HG02759 (cell line): ENCODE measurements at regions not wholly inside any gene's neighbourhood (a gene's known extent, or its start where the extent isn't known, plus 50 kb on each side); places are given as distances from the start of the nearest gene placed in this dataset.

Source experiments
- ATAC-seq: cut with Tn5 transposase; IDR thresholded peaks from one replicate; pipeline ENCODE4 v1.9.1; 2021; ENCODE audit warnings: mild to moderate bottlenecking, moderate library complexity; ENCODE audit not compliant: unreplicated experiment

DNA sequence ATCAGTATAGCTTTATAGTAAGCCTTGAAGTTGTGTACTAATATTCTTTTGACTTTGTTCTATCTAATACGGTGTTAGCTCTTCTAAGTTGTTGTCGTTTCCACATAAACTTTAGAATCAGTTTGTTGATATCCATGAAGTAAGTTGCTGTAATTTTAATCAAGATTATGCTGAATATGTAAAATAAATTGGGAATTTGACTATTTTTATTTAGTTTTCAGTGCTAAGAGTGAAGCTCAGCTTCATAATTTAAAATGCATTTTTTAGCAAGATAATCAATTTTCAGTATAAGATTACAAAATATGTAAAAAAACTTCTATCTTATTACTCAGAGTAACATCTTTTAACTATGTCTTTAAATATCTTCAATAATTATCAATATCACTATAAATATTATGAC lies 1374.8 kb downstream of the PCDH7 start:
- no peak for ATAC-seq

DNA sequence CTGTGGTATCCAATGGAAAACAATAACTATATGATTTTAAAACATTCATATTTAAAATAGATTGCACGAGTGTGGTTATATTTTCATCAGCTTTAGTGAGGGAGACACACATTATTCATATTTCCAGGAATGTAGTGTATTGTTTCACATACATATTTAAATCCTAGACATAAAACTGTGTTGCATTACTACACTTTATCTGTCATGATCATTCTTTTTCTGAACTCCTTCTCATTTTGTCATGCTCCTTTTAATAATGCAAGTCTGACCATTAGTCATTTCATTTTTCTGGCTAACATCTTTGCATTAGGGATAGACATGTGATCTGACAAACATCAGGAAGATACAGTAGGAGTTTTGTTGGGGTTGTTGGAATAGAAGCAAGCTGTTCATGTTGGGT lies 1382.7 kb downstream of the PCDH7 start:
- no peak for ATAC-seq

DNA sequence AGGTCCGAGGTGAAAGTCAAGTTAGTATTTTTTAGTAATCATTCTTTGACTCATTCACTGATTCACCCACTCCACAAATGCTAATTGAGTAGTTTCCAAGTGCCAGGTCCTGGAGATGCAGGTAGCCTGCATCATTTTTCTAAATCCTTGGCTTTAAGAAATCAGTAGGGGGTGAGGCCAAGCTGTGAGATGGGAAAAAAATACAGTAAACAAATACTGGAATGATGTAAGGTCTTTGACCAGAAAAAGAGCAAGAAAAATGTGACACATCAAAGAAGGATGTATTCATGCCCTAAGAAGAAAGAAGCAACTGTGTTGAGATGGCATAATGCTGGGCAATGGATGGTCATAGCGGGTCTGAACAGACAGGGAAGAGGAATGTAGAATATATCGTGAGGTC lies 1386.6 kb downstream of the PCDH7 start:
- ATAC-seq, result no peak

DNA sequence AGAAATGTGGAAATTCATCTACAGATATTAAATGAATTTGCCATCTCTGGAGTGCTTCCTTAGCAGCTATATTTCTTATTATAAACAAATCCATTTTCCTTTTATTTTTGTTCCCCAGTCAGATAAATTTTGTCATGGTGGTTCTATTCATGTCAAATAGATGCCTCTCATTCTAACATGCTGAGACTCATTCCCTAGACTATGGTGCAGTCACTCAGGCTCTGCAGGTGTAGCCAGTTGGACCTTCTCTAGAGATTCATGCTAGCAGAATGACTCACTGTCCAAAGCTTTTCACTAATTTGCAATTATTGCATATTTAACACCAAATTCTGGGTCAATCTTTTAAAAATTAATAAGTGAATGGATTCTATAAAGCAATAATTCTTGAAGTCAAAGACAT lies 1392.7 kb downstream of the PCDH7 start:
- ATAC-seq, result no peak

DNA sequence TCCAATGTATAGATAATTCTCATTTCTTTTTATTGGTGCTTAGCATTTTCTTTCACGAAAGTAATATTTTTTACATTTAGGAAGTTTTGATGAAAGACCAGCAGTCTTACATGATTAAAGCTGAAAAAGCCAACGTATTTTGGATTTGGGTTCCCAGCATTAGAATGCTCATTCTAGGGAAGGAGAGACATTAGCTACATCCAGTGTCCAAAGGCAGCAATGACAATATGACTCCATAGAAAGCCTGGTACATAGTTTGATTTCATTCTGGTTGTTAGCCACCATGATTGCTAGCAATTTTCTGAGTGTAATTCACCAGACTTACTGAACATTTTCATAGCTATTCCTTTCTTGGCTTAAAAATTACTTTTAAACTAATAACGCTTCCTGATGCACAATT lies 1397.5 kb downstream of the PCDH7 start:
- ATAC-seq, result no peak

DNA sequence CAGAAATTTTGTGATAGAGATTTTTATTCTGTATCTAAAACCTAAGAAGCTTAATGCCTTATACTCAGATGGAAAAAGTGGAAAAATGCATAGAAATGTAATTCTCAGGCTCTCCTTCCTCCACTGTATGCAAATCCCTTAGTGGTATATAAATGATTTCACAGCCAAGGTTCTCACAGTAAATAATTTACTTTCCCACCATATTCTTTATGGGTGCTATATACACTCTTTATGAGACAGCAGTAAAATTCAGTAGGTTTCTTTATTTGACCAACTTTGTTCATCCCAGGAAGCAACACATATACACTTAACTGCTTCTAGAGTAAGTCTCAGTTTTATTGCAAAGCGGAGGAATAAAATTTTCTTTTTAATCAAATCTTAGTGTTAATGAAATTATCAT lies 1399.7 kb downstream of the PCDH7 start:
- ATAC-seq, result no peak

DNA sequence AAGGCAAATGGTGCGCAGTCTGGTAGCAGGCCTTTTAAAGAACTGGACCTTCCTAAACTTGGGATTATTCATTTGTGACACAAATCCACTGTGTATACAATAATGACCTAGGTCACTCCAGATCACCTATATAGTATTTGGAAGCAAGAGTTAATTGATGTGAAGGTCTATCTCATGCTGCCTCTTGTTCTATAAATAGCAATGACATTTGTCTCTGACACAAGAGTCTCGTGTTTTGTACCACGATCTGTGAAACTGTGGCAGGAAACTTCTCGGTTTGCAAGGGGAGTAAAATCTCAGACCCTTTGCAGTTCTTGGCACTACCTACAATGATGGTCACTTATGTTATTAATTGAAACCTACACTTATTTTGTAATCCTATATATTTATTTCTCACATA lies 1408.4 kb downstream of the PCDH7 start:
- ATAC-seq, result no peak

DNA sequence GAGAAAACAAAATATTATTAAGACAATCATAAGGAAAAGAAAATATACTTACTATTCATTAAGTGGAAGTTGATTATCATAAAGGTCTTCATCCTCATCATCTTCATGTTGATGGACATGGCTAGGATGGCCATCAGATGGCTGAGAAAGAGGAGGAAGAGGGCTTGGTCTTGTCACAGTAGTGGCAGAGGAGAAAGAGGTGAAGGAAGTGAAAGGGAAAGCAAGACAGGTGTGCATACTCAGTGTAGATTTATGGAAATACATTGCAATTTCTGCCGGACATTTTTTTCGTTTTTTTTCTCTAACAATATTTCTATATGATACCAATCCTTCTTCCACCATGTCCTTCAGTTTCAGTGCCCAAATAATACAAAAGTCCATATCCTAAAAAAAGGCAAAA lies 1409.8 kb downstream of the PCDH7 start:
- no peak for ATAC-seq

DNA sequence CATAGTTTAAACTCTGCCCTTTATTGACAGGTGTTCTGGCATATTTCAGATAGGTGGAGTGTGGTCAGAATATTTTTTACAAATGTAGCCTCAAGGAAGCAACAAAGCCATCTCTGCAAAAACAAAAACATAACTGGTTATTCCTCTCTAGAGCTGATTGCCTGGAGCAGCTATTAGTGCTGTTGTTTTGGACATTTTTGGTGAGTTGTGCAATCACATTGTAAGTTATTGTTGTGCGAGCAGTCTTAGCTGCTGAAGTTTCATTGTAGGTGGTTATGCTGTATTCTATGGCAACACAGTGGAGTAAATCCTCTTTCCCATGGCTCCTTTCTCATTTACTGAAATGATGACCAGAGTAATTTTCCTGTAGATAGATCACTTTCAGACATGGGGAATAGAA lies 1413.0 kb downstream of the PCDH7 start:
- ATAC-seq, result no peak

DNA sequence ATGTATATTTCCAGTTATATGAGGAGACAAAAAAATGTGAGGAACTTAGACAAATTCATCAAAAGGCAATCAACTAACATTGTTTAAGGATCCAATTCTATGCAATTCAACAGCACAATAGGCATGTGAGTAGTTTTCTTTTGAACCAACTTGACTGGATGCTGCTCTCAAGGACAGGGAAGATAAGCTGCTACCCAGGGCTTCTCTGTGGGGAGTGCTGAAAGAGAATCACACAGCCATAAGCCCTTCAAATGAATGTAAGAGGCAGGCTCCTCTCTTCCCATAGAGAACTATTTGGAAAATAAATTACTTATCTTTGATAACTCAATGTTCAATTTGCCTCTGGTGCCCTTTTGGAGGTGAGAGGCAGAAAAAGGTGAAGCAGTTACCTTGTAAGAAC lies 1413.6 kb downstream of the PCDH7 start:
- ATAC-seq, result no peak

DNA sequence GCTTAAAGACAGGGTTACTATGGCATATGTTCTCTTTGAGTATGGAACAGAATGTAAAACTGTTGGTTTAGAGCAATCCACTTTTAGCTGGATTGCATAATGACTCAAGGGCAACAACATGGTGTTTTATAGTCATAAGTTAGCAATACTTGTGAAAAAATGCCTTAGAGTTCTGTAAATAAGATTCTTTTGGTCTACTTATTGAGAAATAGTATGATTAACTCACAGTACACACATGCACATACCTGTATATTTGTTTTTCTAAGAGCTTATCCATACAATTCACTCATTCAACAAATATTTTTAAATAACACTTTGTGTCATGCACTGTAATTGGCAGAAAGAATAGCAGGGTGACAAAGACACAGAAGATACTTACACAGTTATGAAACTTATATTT lies 1415.5 kb downstream of the PCDH7 start:
- ATAC-seq, result no peak

DNA sequence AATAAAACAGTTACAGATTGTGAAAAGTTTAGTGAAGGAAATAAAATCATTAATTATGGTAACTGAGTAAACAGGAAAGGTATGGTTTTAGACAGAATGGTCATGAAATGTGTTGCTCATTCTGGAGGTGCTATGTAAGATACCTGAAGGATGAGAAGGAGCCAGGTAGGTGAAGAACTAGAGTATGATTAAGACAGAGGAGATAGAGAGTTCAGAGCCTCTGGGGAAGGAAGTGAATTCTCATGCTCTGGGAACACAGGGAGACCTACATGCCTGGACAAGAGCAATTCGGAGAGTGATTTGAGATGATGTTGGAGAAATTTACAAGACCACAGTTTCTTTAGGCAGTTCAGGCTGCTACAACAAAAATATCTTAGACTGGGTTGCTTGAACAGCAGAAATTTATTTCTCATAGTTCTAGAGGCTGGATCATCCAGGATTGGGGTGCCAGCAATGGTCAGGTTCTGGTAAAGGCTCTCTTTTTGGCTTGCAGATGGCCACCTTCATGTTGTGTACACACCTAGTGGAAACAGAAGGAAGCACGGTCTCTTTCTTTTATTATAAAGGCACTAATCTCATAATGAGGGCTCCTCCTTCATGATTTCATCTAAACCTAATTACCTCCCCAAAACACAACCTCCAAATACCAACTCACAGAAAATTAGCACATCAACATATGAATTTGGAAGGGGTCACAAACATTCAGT lies 1416.1 kb downstream of the PCDH7 start:
- ATAC-seq, result no peak

DNA sequence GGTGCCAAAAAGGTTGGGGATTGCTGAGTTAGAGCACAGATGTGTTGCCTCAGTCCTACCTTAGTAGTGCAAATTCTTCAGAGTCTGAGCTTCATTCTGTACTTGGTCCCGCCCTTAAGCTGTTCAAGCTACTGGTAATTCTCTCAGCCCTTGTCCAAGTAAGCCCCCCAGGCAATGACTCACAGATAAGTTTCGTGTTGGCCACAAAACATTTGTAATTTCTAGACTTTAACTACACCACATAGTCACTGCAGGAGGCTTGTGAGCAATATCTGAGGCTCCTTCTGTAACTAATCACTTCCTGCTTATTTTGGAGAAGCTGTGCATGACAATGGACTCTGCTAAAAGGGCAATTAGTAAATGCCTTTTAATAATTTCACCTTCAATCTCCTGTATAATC lies 1420.5 kb downstream of the PCDH7 start:
- ATAC-seq, result no peak

DNA sequence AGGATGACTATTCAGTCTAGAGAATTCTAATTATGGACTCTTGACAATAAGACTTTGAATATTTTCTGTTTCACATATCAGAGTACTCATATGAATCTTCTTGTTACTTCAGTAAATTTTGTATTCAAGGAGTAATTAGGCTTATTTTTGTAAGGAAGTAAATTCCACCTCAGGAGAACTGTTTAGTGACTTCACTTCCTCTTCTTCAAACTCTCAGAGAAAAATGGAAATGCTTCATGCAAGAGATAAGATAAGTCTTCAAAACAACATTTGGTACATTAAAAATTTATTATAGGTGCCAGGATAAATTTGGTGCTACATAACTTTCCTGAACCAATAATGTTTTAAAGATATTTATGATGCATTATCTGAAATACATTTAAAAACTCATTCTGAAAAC lies 1421.9 kb downstream of the PCDH7 start:
- no peak for ATAC-seq

DNA sequence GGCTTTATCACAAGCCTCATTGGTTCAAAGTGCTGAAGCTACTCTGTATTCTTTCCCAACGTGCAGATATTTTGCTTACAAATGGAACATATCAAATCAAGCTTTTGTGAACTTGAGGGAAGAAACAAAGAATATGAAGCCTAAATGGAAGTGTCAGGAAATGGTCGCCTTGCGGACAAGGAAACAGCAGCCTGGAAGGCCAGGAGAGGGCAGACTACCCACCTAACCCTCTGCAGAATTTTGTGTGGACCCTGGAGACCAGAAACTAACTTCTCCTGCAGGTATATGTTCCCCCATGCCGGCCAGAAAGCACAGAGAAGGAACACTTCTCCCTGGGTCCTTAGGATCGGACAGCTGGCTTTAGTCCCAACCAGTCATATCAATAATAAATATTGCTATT lies 1425.8 kb downstream of the PCDH7 start:
- no peak for ATAC-seq

DNA sequence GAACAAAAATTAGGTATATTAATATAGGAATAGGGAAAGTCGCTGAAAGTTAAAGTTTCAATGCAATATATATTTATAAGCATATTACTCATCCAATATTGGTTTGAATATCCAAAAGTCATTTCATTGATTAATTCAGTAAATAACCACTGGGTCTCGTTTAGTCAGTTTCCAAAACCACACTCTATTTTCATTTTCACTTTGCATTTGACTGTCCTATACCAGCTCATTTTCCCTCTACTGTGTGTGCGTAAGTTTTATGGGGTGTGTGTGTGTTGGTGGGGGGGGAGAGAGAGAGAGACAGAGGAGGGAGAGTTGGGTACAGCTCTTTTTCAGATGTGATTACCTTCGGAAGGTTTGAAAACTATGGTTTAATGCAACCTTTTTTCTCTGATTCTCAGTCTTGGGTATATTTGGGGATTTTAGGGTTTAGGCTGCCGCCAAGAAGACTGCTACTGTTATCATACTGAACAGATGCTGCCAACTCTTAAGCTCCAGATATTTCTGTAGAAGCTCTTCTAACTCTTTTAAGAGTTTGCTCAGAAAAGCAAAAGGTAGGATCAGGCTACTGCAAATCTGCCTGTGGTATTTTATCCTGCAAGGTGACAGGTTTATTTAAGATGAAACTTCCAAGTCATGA lies 1427.4 kb downstream of the PCDH7 start:
- ATAC-seq, result no peak

DNA sequence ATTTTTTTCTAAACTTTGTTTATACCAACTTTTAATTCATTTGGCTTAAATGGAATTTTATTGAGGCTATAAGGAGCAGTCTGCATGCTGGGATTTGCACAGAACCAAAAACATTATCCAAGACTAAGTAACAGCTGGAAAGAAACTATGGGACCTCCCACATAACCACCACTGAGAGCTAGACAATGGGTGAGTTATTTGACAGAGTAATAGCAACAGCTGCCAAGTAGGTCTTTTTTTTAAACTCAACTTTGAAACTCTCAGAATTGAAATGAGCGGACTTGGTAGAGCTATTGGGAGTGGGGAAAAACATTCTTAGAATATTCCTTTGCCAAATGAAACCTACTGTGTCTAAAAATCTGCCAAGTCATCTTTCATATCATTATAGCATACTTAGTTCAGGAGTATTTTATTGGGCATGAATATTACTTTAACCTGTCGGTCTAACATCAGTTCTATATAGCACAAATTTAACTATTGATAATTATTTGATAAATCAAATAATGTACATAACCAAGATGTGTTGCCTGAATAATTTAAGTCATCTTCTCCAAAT lies 1428.0 kb downstream of the PCDH7 start:
- ATAC-seq, result no peak

DNA sequence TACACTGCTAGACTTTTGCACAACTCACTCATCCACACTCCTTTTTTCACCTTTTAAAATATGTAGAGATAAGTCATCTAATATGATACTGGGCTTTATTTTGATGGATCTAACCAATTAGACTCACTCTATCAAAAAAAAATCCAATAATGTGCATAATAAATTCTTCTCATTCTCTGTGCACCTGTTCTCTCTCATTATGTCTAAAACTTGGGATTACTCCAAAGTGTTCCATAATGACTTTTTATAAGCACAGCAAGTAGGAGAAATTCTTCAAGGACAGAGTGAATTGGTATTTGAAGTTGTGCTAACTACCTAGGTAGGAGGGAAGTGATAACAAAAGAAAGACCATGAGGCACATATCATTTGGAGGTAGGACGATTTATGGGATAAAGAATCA lies 1438.8 kb downstream of the PCDH7 start:
- ATAC-seq, result no peak

DNA sequence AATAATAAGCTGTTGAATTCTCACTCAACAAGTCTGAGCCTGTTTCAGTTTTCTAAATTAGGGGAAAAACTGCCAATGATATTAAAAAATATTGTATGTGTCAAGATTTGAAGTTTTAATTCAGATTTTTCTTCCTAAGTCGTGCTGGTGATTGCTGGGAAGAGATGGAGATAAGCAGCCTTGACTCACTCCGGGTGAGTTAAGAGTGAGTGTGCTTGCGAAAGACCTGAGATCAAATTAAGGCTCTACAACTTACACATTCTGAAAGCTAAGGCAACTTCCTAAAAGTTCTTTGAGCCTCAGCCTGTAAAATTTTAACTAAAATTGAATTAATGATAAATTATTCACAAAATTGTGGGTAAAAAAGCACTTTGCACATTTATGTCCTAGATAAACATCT lies 1441.2 kb downstream of the PCDH7 start:
- no peak for ATAC-seq

DNA sequence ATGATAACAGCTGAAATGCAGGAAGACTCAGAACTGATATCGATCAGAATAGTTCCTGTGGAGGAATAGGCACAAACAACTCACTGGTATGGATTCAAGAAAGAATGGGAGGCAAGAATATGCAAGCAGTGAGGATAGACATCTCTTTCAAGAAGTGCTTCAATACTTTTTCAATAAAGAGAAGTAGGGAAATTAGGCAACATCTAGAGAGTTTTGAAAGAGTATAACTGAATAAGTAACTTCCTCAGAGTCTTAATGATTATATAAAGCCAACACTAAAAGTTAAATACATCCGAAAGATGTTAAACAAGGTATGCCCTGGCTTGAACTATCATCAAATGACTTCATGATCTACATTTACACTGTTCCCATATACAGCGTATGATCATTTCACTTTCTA lies 1443.0 kb downstream of the PCDH7 start:
- ATAC-seq, result no peak

DNA sequence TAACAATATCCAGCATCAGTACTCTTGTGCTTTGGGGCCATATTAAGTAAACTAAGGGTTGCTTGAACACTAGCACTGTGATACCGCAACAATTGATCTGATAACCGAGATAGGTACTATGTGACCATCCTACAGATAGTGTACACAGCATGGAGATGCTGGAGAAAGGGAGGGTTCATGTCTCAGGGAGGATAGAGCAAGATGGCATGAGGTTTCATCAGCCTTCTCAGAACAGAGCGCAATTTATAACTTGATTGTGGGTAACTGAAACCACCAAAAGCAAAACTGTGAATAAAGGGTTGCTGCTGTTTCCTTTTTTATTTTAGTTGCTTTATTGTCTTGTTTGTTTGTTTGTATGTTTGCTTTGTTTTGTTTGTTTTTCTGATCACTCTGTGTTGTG lies 1449.7 kb downstream of the PCDH7 start:
- no peak for ATAC-seq

DNA sequence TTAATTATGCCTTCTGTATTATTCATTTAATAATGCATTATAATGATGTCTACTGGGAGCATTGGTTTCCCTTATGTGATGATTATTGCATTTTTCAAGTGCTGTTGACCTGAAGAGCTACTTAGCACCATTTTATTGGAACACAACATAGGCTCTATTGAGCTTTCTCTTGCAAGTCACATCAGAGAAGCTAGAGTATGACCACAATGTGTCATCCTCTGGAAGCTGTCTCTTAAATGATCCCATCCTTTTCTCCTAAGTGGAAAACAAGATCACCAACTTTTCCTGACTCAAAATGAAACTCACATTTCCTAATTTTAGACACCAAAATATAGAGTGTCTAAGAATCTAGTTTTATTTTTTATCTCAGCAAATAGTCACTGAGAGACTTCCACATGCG lies 1451.9 kb downstream of the PCDH7 start:
- ATAC-seq, result no peak

DNA sequence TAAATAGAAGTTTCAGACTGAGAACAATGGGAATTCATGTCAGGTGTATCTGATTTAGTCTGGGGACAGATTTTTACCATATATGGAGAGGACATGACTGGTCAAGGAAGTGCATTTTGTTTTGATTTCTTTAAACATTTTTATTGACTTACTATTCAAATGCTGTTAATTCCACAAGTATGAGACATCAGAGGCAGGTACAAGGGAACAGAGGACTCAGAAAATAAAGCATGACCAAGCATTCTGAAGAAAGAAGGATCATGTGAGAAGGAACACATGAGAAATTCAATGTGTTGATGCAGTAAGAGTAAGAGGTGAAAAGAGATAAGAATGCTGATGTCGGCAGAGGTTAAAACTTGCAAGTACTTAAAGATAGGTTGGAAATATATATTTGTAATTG lies 1452.6 kb downstream of the PCDH7 start:
- ATAC-seq, result no peak
